LNCaP clone FGC (cell line): ENCODE measurements at regions not wholly inside any gene's neighbourhood (a gene's known extent, or its start where the extent isn't known, plus 50 kb on each side); places are given as distances from the start of the nearest gene placed in this dataset.

Source experiments
- DNase-seq: peaks from one replicate; pipeline ENCODE4 v3.0.0-alpha.2; 2011; ENCODE audit warnings: low read depth
- H3K4me3 ChIP-seq: 2 replicates; pipeline ENCODE4 v1.5.1; 2011; ENCODE audit warnings: mild to moderate bottlenecking, low read depth, low read length, control low read depth
- CTCF ChIP-seq: IDR thresholded peaks from 2 replicates; pipeline ENCODE4 v1.5.1; 2012; ENCODE audit warnings: mild to moderate bottlenecking; ENCODE audit not compliant: control insufficient read depth, insufficient read depth; ENCODE audit errors: extremely low read depth

- no peak for DNase-seq
- H3K4me3 ChIP-seq = no peak overlapping the region
- TF ChIP-seq CTCF = no peak
Observed at GRCh38 chr3:34570916-34571705, 772.7 kb downstream of the PDCD6IP start.

- no peak for TF ChIP-seq CTCF
- DNase-seq = no peak
- no peak overlapping the region for H3K4me3 ChIP-seq
Observed at GRCh38 chr3:34571714-34572113, 773.3 kb downstream of the PDCD6IP start.

- no peak overlapping the region for H3K4me3 ChIP-seq
- no peak for TF ChIP-seq CTCF
- DNase-seq = no peak
Observed at GRCh38 chr3:34575776-34576175, 777.3 kb downstream of the PDCD6IP start.

- TF ChIP-seq CTCF = no peak
- H3K4me3 ChIP-seq = no peak overlapping the region
- DNase-seq = no peak
Observed at GRCh38 chr3:34582055-34582454, 783.6 kb downstream of the PDCD6IP start.

- TF ChIP-seq CTCF = no peak
- H3K4me3 ChIP-seq = no peak overlapping the region
- DNase-seq = no peak
Observed at GRCh38 chr3:34583451-34583850, 785.0 kb downstream of the PDCD6IP start.

- no peak overlapping the region for H3K4me3 ChIP-seq
- no peak for TF ChIP-seq CTCF
- DNase-seq = no peak
Observed at GRCh38 chr3:34584971-34585370, 786.5 kb downstream of the PDCD6IP start.

GRCh38 chr3:34599595-34599994, 801.2 kb downstream of the PDCD6IP start:
- no peak overlapping the region for H3K4me3 ChIP-seq
- no peak for TF ChIP-seq CTCF
- no peak for DNase-seq
